GM20000 (cell line): ENCODE measurements at regions not wholly inside any gene's neighbourhood (a gene's known extent, or its start where the extent isn't known, plus 50 kb on each side); places are given as distances from the start of the nearest gene placed in this dataset.

Source experiments
- DNase-seq: peaks from one replicate; pipeline ENCODE4 v3.0.0; 2012; ENCODE audit warnings: low spot score
- TF ChIP-seq, protein P1 (sequence below): IDR thresholded peaks from 2 replicates; pipeline ENCODE4 v1.5.1; 2012; ENCODE audit warnings: mild to moderate bottlenecking, control low read depth; ENCODE audit errors: extremely low read depth, missing control alignments

DNA sequence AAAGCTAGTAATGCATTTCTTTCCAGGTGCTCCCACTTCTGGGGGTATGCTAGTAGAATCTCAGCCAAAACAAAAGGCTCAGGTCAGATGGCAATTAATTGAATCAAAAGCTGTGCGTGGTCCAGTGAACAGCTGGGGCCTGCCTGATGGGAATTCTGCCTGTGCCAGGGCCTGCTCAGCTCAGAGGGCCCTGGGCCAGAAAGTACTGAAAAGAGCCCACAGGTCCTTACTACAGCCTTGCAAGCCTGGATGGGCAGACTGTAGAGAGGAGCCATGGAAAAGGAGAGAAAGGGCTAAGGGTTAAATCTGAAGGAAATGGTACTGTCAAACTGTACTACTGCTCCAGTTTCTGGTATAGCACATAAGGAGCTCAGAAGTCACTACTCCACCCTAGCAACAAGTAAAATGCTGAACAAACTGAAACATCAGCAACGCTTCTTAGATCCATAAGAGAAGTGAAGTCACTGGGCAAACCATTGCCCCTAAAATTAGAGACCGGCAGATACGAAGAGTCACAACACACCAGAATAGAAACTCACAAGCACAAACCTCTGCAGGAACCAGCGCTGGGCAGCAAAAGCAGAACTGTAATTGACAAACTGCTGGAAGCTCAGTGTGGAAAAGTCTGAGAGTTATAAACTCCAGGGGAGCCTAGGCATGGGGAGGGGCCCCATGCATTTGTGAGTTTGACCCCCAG is 121.1 kb upstream of the SYT6 start:
- DNase-seq = no peak
- TF ChIP-seq, protein P1, sequence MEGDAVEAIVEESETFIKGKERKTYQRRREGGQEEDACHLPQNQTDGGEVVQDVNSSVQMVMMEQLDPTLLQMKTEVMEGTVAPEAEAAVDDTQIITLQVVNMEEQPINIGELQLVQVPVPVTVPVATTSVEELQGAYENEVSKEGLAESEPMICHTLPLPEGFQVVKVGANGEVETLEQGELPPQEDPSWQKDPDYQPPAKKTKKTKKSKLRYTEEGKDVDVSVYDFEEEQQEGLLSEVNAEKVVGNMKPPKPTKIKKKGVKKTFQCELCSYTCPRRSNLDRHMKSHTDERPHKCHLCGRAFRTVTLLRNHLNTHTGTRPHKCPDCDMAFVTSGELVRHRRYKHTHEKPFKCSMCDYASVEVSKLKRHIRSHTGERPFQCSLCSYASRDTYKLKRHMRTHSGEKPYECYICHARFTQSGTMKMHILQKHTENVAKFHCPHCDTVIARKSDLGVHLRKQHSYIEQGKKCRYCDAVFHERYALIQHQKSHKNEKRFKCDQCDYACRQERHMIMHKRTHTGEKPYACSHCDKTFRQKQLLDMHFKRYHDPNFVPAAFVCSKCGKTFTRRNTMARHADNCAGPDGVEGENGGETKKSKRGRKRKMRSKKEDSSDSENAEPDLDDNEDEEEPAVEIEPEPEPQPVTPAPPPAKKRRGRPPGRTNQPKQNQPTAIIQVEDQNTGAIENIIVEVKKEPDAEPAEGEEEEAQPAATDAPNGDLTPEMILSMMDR = no peak

DNA sequence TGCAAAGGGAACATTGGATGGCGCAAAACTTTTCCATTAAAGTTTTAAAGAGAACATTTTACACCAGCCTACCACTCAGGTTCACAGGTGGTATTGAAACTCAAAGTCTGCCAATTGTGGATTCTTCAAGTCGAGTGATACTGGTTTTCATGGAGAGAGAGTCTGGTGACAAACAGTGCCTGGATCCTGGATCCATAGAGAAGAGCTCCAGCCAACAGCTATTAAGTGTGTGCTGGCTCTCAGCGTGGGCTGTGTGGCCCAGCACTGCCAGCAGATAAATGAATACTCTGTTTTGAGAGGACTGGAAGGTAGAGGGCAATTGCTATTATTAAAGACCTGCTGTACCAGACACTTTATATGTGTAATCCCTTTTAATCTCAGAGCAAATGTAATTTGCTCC is 118.9 kb upstream of the SYT6 start:
- DNase-seq = no peak
- TF ChIP-seq, protein P1 = no peak

DNA sequence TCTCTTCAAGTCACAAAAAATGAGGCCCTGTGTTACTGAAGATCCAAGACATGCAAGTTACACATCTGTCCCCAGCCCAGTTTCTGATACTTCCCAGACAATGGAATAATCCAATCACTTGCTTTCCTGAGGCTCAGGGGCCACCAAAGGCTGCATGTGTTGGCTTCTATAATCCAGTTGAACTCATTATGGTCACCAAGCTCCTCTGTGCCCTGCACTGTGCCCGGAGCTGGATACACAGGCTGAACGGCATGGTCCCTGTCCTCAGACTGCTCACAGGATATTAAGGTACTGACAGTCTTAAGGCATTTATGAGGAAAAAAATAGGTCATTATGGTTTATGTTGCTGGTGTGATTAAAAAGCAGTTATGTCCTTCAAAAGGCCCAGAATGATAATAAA is 117.0 kb upstream of the SYT6 start:
- TF ChIP-seq, protein P1 = no peak
- DNase-seq = no peak

DNA sequence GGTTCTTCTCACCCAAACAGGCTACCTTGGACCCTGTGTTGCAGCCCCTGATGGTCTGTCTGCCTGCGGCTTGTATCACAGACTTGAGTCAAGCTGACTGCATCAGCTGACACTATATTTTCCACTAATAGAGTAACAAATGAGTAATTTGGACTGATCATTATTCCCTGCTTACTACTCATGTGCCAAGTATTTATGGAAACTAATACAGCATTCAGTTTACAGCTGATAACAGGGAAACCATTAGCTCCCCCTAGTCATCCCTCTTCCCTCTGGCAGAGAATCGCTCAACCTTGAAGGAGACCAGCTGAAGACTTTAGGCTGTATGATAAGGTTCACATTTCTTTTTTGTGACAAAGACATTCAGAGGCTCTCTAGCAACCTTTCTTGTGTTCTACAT is 116.6 kb upstream of the SYT6 start:
- TF ChIP-seq, protein P1 = no peak

DNA sequence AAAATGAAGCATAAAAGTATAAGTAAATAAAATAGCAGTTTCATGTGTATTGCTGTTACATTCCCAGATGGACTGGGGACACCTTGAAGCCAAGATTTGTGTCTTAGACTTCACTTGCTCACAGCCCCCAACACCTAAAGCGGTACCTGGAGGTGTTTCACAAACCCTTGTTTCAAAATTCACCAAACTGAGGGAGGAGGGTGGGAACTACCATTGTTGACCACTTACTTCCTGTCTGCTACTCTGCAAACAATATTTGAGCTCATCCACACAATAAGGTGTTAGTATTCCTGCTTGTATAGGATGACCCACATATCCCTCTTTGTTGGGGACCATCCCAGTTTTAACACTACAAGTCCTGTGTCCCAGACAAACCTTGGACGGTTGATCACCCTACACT is 115.9 kb upstream of the SYT6 start:
- TF ChIP-seq, protein P1 = no peak
- DNase-seq = no peak

More for the DNA sequence above, 116.6 kb upstream of the SYT6 start:
- DNase-seq = no peak

DNA sequence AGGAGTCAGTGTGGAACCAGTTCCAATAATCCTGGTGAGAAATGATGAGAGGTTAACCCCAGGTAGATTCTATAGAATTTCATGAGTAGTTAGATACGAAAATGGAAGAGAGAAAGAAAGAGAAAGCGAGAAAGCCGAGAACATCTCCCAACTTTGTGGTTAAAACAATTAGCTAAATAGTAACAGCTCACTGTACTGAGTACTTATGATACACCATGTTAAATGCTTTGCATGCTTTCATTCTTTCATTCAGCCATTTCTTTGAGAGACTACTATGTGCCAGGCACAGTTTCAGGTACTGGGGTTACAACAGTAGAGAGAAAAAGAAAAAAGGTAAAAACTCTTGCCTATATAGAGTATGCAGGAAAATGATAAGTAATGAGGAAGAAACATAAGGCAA is 109.7 kb upstream of the SYT6 start:
- TF ChIP-seq, protein P1 = no peak

DNA sequence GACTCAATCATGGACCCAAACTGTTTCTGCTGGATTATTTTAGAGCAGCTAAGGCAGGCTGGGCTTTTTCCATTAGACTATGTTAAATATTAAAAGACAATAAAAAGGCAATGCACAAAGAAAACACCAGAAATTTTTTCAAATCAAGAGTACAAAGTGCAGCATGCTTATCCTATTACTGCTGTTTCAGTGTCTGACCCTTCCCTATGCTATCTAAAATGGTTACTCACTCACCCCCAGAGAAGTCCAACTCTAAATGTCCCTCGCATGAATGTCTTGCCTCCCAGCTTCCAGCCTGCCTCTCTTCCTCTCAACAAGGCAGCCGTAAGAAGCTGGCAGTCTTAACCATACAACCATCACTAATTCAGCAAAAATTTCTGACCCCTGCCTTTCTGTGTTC is 108.7 kb upstream of the SYT6 start:
- TF ChIP-seq, protein P1 = no peak
- no peak for DNase-seq

More for the DNA sequence above, 109.7 kb upstream of the SYT6 start:
- peak; percentile 34 for DNase-seq
